NOMO-1 treated with DMSO at 0.1 percent for 48 hours (cell line): ENCODE measurements at regions not wholly inside any gene's neighbourhood (a gene's known extent, or its start where the extent isn't known, plus 50 kb on each side); places are given as distances from the start of the nearest gene placed in this dataset.
"Not testable (repeated sequence)": the region's sequence is repeated elsewhere in the genome, so short reads cannot be mapped to it uniquely, and the experiment has no call there.

Source experiments
- DNase-seq: peaks from one replicate; lab custom pipeline; 2025; ENCODE audit not compliant: unreplicated experiment; lab: John Stamatoyannopoulos, UW

GRCh38 chr5:25570067-25570583 lies 925.3 kb upstream of the CDH10 start:
- DNase-seq: no peak

- no peak for DNase-seq
These were observed 924.3 kb upstream of the CDH10 start for GRCh38 chr5:25568989-25569625.

DNA sequence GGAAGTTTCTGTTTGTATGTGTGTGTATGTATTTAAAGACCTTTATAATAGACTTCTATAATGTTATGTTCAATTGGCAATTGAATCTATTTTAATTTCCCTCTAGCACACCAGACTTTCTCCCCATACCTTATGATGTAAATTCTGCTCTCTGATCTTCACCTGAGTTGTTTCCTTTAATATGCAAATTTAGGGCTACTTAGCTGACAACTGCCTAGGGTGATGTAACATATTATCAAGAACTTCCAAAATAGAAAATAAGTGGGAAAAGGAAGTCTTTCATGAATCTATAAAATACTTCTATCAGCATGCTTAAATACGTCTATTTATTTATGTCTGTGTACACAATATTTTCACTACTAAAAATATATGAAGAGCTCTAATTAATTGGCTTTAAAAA lies 923.5 kb upstream of the CDH10 start:
- DNase-seq: no peak

GRCh38 chr5:25567881-25568280 lies 923.1 kb upstream of the CDH10 start:
- DNase-seq: no peak

GRCh38 chr5:25562656-25563055 lies 917.9 kb upstream of the CDH10 start:
- no peak for DNase-seq

DNA sequence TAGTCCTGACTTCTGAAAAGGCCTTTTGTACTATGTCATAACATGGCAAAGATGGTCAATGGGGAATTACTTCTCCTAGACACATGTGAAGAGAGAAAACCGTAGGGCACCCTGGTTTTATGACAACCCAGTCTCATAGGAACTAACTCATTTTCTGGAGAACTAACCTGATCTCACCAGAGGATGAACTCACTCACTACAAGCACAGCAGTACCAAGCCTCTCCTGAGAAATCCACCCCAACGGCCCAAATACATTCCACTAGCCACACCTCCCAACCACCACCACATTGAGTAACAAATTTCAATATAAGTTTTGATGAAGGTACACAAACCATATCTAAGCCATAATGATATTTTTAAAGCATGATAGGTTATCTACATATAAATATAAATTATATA lies 909.3 kb upstream of the CDH10 start:
- no peak for DNase-seq

GRCh38 chr5:25552871-25553481 lies 908.2 kb upstream of the CDH10 start:
- DNase-seq: no peak

GRCh38 chr5:25550793-25551192 lies 906.0 kb upstream of the CDH10 start:
- no peak for DNase-seq

DNA sequence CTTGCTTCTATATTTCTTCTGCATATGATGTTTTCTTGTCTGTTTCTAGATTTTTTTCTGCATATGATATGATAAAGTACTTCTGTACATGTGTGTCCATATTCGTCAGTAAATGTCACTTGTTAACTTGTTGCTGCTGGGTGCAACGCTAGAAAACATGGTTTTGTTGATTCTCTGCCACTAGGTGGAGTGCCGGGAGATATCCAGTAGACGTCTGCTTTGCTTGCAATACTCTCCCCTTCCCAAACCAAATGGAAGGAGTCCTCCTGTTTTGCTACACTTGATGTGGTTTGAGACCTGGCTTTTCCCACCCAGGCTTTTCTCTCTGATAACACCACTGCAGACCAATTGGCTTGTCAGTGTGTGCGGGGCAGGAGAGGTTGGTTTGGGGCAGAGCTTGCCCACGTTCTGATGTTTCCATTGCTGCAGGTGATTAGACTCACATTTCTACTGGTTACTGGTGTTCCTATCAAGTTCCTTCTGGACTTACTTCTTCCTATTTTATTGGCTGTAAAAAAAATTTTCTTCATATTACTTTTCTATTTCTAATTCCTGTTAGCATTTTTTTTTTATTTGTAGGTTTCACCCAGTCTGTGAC lies 900.0 kb upstream of the CDH10 start:
- DNase-seq: peak; percentile 66

- DNase-seq: no peak
These were observed 895.9 kb upstream of the CDH10 start for GRCh38 chr5:25540628-25541027.

DNA sequence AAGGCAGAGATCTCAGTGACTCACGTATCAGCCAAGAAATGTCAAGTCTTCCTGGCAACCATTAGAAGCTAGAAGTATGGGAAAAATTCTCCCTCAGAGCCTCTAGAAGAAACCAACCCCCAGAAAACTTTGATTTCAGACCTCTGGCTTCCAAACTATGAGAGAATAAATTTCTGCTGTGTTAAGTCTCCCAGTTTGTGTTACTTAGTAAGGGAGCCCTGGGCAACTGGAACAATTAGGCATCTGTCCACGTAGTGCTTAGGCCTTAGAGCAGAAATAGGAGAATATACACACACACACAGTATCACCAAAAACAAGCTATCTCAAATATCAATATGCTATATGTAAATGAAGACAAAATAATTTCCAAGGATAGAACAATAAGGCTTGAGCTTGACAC lies 894.8 kb upstream of the CDH10 start:
- no peak for DNase-seq

- not testable (repeated sequence) for DNase-seq
These were observed 891.7 kb upstream of the CDH10 start for GRCh38 chr5:25536461-25536860.

GRCh38 chr5:25516141-25516540 lies 871.4 kb upstream of the CDH10 start:
- DNase-seq: no peak

- DNase-seq: no peak
These were observed 870.7 kb upstream of the CDH10 start for GRCh38 chr5:25515525-25515924.

DNA sequence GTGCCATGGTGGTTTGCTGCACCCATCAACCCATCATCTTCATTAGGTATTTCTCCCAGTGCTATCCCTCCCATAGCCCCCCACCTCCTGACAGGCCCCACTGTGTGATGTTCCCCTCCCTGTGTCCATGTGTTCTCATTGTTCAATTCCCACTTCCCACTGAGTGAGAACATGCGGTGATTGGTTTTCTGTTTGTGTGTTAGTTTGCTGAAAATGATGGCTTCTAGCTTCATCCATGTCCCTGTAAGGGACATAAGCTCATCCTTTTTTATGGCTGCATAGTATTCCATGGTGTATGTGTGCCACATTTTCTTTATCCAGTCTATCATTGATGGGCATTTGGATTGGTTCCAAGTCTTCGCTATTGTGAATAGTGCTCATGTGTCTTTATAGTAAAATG lies 865.9 kb upstream of the CDH10 start:
- DNase-seq: not testable (repeated sequence)

GRCh38 chr5:25508011-25508410 lies 863.2 kb upstream of the CDH10 start:
- not testable (repeated sequence) for DNase-seq

GRCh38 chr5:25500635-25501034 lies 855.9 kb upstream of the CDH10 start:
- no peak for DNase-seq

DNA sequence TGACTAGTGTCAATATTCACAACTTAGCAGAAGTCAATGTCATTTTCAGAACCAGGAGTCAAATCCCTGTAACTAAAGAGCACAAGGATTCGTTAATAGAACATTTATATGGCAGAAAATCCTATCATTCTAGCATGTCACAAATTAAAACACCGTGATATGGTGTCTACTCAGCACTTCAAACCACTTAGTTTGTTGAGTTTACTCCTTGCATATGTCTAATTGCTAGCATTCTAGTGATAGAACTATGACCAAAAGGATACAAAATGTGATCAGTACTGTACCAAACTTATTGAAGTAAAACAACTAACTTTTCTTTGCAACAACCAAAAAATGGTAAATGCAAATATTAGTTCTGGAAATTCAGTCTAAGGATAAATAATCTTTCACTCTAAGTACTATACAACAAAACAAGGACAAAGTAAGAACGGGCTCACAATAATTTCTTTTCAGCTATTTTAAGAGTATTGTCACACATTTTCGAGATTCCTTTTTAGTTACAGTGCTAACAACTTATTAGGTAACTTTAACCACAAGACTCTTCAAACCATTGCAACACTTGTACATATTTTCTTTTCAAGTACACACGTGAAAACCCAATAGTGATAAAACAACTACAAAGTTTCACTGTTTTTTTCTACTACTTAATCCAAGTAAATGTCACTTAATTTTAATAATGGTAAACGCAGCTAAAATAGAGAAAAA lies 845.2 kb upstream of the CDH10 start:
- peak; percentile 97 for DNase-seq

DNA sequence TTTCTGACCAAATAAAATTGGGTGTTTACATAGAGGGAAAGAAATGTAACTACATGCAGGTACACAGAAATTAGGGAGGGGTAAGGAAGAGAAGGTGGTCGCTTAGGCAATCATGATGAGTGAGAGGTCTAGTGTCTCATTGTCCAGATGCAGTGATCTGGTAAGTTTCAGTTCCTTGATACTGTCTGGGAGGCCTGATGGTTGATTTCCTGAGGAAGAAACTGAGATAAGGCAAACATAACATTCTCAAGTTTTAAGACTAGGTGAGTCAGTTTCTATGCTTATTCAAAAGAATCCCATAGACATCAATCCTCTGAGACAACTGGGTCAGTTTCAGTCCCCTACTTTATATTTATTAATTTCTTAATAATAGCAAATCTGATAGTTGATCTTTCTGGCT lies 843.3 kb upstream of the CDH10 start:
- peak; percentile 90 for DNase-seq

DNA sequence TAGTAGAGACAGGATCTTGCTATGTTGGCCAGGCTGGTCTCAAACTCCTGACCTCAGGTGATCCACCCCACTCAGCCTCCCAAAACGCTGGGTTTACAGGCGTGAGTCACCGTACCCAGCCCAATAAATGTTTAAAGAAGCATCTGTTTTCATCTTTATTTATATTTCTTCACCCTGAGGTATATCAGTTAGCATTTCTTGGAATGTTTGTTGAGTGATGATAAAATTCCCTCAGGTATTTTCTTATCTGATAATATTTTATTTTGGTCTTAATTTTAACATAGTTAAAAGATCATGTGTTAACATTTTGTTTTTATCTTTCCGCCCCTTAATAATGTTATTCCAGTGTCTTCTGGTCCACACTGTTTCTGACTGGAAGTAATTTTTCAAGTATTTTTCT lies 839.6 kb upstream of the CDH10 start:
- DNase-seq: no peak

GRCh38 chr5:25481463-25481862 lies 836.7 kb upstream of the CDH10 start:
- no peak for DNase-seq

DNA sequence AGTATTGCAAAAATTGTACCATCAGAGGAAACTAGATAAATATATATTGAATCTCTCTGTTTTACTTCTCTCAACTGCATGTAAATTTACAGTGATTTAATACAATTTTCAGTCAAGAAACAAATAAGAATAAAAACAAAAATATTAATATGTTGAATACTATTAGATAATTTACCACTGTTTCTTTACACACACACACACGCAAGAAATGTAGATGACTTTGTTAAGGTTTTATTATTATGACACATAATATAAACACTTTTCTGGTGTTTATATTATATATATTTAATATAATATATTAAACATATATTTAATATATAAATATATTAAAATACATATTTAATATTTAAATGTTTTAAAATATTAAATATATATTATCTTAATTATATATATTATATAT lies 814.3 kb upstream of the CDH10 start:
- no peak for DNase-seq
